Stimulated activated CD8-positive, alpha-beta memory T cell treated with anti-CD3 and anti-CD28 coated beads, Interleukin-12 subunit alpha, Interleukin-12 subunit beta, amount 100 ng/mL, for 1 hour (primary cell): ENCODE measurements at regions not wholly inside any gene's neighbourhood (a gene's known extent, or its start where the extent isn't known, plus 50 kb on each side); places are given as distances from the start of the nearest gene placed in this dataset.

Experiments
- DNase-seq: peaks from one replicate; pipeline ENCODE4 v3.0.0-alpha.2; 2020; ENCODE audit warnings: low read depth

DNA sequence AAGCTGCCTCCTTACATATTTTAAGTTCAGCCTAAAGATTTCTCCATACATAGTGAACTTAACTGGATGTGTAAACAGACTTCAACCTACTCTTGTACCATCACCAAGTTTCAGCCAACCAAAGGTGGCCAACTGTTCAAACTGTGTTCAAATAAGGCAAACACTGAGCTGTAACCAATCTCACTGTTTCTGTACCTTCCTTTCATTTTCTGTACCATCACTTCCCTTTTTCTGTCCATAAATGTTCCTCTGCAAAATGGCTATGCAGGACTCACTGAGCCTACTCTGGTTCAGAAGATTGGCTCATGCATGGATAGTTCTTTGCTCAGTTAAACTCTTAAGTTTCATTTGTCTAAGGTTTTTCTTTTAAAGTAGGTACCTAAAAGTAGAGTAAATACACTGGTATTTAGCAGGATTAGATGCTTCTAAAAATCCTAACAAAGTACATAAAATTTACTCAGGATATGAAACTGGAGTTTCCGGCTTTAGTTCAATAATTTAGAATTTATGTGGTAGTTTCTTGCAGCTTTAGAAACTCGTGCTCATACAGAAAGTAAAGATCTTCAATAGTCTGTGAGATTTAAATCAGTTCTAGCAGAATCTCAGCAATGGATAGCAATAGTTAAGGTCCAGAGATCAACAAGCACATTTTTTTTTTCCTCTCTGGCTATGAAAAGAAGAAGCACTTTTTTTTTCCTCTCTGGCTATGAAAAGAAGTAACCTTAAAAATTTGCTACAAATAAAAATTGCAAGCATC is 282.0 kb upstream of the PPFIA2 start:
- no peak for DNase-seq

- no peak for DNase-seq
These were observed 275.6 kb upstream of the PPFIA2 start for GRCh38 chr12:82034769-82035168.

GRCh38 chr12:82029936-82030335 is 270.8 kb upstream of the PPFIA2 start:
- no peak for DNase-seq

DNA sequence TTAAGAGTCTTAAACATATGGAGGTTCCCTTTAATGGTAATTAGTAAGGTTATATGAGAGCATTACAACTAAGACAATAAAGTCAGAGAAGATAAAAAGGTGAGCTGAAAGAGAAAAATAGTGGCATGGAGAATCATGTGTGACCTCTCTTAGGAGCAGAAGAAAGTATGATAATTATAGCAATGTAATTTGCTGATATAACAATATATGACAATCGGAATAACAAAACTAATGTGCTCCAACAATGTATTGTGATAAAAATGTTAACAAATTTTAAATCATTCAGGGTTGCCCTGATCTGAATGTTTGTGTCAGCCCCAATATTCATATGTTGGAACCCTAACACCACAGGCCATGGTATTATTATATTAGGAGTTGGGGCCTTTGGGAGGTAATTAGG is 269.6 kb upstream of the PPFIA2 start:
- no peak for DNase-seq

DNA sequence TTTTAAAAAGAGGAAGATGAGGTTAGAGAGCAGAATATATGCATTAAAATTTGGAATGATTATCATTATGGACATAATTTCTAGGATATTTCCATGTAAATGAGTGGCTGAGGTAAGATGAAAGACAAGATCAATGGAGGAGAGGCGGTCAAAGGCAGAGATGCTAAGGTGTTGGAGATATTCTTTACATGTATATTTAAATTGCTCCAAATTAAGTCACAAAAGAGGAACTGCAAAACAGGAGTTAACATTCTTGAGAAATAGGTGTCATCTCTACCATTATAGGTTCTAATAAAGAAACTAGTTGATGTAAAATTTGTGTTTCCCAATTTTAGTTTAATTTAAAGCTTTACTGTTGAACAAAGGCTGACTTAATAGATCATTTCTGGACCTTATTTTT is 268.5 kb upstream of the PPFIA2 start:
- no peak for DNase-seq

- DNase-seq: no peak
These were observed 266.3 kb upstream of the PPFIA2 start for GRCh38 chr12:82025462-82025861.

DNA sequence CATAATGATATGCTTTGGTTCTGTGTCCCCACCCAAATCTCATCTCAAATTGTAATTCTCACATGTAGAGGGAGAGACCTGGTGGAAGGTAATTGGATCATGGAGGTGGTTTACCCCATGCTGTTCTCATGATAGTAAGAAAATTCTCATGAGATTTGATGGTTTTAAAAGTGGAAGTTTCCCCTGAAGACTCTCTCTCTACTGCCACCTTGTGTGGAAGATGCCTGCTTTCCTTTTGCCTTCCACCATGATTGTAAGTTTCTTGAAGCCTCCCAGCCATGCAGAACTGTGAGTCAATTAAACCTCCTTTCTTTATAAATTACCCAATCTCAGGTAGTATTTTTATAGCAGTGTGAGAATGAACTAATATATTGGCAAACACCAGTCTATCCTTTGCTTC is 260.4 kb upstream of the PPFIA2 start:
- no peak for DNase-seq

DNA sequence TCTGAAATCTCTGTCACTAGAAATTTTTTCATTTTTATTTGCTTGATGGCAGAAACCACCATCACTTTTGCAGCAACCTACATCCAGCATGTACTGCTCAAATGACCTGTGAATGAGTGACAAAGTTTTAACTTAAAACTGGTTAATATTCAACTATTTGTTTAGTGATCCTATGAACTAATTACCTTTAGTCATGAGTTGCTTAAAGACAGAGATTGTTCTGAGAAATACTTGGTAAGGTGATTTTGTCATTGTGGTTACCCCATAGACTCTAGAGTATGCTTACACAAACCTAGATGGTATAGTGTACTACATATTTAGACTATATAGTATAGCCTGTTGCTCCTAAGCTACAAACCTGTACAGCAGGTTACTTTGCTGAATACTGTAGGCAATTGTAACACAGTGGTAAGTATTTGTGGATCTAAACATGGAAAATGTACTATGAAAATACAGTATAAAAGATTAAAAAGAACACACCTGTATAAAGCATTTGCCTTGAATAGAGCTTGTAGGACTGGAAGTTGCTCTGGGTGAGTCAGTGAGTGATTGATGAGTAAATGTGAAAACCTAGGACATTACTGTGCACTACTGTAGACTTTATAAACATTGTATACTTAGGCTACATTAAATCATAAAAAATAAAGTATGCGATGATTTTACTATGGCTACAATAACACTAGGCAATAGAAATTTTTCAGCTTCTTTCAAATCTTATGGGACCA is 256.6 kb upstream of the PPFIA2 start:
- no peak for DNase-seq

GRCh38 chr12:82012176-82012575 is 253.0 kb upstream of the PPFIA2 start:
- no peak for DNase-seq

- DNase-seq: no peak
These were observed 250.4 kb upstream of the PPFIA2 start for GRCh38 chr12:82009524-82009923.

DNA sequence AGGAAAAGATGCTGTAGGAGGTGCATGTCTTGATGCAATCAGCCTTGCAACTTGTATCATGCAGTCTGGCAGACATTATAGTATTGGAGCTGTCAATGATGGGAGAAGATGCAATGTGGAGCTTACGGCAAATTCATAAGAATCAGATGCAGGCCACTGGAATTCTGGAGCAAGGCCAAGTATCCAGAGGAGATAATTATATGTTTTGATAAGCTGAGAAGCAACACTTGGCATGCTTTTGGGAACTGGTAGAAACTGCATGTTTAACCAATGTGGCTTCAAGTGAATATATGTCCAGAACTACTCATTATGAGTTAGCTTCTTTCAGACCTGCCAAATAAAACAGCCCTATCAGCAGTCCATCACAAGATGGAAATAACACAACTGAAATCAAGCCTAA is 249.1 kb upstream of the PPFIA2 start:
- no peak for DNase-seq

DNA sequence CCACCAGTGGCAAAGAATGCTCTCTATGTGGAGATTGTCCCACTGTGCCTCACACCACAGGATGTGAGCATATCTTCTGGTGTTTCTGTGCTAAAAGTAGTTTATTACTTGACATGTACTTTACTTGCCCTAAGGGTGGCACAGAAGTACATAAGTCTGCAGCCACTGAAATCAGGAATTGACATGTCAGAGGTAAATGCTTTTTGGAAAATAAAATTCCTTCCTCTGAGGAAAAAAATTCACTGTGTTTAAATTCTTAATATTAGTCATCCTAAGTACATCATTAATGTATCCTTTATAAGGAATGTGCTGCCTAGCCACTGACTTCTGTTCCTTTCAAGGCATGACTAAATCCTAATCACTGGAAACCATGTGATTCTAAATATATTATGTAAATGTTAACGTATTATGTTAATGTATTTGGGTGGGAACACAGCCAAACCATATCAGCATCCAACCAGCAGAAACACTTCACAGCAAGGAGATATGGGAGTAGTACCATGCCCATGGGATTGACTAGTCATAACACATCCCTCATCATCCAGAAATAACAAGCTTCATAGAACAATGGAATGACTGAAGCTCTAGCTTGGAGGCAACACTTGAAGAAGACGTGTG is 239.7 kb upstream of the PPFIA2 start:
- no peak for DNase-seq

- DNase-seq: peak; percentile 2
These were observed 233.3 kb upstream of the PPFIA2 start for GRCh38 chr12:81992461-81992860.

DNA sequence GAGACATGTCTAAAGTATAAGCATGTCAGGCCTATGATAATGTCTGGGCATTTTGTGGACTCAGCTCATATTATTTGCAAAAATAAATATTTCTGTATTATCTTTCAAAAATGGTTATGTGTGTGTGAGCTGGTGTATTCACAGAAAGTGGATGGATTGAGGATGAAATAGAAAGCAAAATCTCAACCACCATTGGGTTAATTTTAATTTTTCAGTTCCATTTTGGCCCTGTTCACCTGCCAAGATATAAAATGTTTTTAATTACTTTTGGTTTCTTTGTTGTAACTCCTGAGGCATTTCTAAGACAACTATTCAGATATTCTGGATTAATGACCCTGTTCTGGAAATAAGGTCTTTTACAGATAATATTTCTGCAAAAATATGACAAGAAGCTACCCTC is 232.7 kb upstream of the PPFIA2 start:
- DNase-seq: no peak

- no peak for DNase-seq
These were observed 229.2 kb upstream of the PPFIA2 start for GRCh38 chr12:81988362-81988761.

DNA sequence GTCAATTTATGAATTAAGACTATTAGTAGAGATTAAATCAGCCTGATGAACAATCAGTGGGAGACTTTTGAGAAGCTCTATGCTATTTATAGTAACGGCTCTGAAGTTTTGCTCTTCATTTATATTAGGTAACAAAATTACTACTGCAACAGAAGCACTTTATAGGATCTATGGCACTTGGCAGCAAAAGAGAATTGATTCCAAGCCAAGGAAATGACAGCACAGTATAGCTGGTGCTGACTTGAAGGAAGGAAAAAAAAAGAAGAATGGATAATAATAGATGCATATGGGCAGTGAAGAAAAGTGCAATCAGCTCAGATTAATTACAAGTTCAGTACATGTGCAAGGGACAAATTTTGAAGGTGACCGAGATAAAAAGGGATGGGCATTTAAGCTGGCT is 228.2 kb upstream of the PPFIA2 start:
- no peak for DNase-seq

- DNase-seq: no peak
These were observed 217.5 kb upstream of the PPFIA2 start for GRCh38 chr12:81976661-81977060.

DNA sequence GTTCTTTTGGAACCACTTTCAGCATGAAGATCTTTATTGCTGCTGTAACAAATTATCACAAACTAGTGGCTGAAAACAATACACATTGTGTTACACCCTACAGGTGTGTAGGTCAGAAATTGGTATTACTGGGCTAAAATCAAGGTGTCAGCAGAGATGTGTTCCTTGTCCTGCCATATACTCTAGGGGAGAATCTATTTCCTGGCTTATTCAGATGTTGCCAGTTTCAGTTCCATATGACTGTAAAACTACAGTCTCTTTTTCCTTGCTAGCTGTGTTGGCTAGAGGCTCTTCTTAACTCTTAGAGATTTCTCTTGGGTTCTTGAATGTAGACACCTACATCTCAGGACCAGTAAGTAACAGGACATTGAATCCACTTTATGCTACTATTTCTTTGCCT is 215.6 kb upstream of the PPFIA2 start:
- DNase-seq: no peak

GRCh38 chr12:81968421-81968820 is 209.3 kb upstream of the PPFIA2 start:
- no peak for DNase-seq

GRCh38 chr12:81963636-81964035 is 204.5 kb upstream of the PPFIA2 start:
- DNase-seq: no peak

DNA sequence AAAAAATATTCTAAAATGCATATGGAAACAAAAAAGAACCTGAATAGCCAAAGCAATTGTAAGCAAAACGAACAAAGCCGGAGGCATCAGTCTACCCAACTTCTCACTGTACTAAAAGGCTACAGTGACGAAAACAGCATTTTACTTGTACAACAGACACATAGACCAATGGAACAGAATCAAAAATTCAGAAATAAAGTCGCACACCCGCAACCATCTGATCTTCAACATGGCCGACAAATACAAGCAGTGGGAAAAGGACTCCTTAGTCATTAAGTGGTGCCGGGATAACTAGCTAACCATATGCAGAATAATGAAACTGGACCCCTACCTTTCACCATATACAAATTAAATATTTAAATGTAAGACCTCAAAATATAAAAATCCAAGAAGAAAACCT is 203.9 kb upstream of the PPFIA2 start:
- no peak for DNase-seq

DNA sequence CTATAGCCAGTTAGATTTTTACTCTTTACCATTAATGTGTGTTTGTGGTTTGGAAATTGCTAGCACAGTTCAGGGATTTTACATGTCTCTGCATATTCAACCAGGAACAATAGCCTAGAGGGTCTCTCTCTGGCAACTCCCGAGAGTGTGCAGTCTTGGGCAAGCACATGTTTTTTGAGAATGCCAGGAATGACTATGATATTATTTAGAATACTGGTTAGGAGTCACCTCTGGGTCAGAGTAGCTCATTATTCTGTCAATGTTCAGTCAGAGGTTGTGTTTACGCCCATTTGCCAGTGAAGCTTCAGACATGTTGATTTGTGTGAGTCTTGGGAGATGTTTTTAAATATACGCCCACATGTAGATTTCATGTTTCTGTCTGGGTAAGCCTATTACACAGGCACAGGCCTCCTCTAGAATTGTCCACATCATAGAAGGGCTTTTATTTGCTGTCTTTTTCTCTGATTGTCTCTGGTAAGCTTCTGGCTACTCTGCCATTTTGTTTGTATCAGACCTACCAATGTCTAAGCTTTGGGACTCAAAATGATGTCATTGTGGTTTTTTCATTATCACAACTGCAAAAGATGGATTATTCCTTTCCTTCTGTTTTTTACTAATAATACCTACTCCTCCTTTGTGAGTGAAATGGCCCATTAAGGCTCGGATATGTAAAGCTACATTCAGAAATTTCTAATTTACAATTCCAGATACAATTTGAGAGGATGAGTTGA is 203.1 kb upstream of the PPFIA2 start:
- DNase-seq: no peak

DNA sequence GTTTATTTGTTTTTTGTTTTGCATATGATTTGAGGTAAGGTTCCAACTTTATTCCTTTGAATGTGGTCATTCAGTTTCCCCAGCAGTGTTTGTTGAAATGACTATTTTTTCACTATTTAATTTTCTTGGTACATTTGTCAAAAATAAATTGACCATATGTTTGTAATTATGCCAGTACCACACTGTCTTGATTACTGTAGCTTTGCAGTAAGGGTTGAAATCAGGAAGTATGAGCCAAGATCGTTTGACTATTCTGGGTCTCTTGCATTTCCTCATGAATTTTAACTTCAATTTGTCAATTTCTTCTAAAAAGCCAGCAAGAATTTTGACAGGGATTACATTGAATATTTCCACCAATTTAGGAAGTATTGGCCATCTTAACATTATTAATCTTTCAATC is 199.3 kb upstream of the PPFIA2 start:
- DNase-seq: no peak
